ENCODE measurements at regions not wholly inside any gene's neighbourhood (a gene's known extent, or its start where the extent isn't known, plus 50 kb on each side); places are given as distances from the start of the nearest gene placed in this dataset.

- Mint-ChIP-seq H3K27ac (no peak overlapping the region), H3K27me3 (peaks cover 67% of the 10 kb centered on the region), H3K4me3 (no peak overlapping the region), H3K4me1 (peaks cover 0 to 12% (median 3%) of the 10 kb centered on the region in 4 donors), H3K36me3 (no peaks in the 10 kb centered on the region), H3K9me3 (peaks cover 0 to 3% (median 1%) of the 10 kb centered on the region in 7 donors)
- Histone ChIP-seq H3K9me3 (ENCODE audit: control insufficient read depth in 2 of 2, low read length in 2 of 2) (no peaks in the 10 kb centered on the region), H3K4me1 (ENCODE audit: control insufficient read depth, insufficient read depth, low read length, poor library complexity, severe bottlenecking) (no peaks in the 10 kb centered on the region), H3K27ac (ENCODE audit: insufficient read depth, low read length, poor library complexity, severe bottlenecking) (no peak overlapping the region), H3K27me3 (ENCODE audit: control insufficient read depth, insufficient read depth, low read length) (peaks cover 32% of the 10 kb centered on the region), H3K4me3 (ENCODE audit: low read depth, low read length) (no peak overlapping the region), H3K36me3 (ENCODE audit: control insufficient read depth, insufficient read depth, low read length) (no peaks in the 10 kb centered on the region)
- DNase-seq (no peak), ATAC-seq (ENCODE audit: low read depth in 2 of 2) (no peak)
Observed at GRCh38 chr18:26654616-26655524, 106.5 kb upstream of the KCTD1 start.

GRCh38 chr18:26653943-26654615, 105.7 kb upstream of the KCTD1 start:
- Mint-ChIP-seq H3K9me3 (peaks cover 0 to 3% (median under 1%) of the 10 kb centered on the region in 7 donors), H3K27ac (no peak overlapping the region), H3K36me3 (no peaks in the 10 kb centered on the region), H3K4me1 (peaks cover 0 to 12% (median 3%) of the 10 kb centered on the region in 4 donors), H3K4me3 (no peak overlapping the region), H3K27me3 (peaks cover 62% of the 10 kb centered on the region)
- H3K9me3 ChIP-seq (ENCODE audit: control insufficient read depth in 2 of 2, low read length in 2 of 2): no peaks in the 10 kb centered on the region
- no peak overlapping the region for H3K4me3 ChIP-seq (ENCODE audit: low read depth, low read length)
- no peak for DNase-seq
- no peak for ATAC-seq (ENCODE audit: low read depth in 2 of 2)
- H3K27me3 ChIP-seq (ENCODE audit: control insufficient read depth, insufficient read depth, low read length): peaks cover 28% of the 10 kb centered on the region
- H3K27ac ChIP-seq (ENCODE audit: insufficient read depth, low read length, poor library complexity, severe bottlenecking): no peak overlapping the region
- H3K36me3 ChIP-seq (ENCODE audit: control insufficient read depth, insufficient read depth, low read length): no peaks in the 10 kb centered on the region
- H3K4me1 ChIP-seq (ENCODE audit: control insufficient read depth, insufficient read depth, low read length, poor library complexity, severe bottlenecking): no peaks in the 10 kb centered on the region

DNA sequence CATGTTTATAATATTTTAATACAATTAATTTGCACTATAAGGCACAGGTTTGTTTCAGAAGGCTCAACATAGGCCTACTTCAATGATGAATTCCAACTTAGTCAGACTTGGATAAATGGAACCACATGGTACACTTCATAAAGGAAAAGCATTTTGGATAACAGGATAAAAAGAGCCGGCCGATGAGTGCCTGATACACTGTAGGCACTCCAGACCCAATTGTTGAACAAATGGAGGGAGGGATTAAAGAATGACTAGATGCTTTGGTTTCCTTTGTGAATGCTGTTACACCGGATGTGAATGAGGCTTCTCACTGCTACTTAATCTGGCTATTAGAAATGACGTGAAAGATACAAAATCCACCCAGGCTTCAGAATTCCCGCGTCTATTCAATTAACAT, 104.1 kb upstream of the KCTD1 start:
- Histone ChIP-seq H3K36me3 (ENCODE audit: control insufficient read depth, insufficient read depth, low read length) (no peaks in the 10 kb centered on the region), H3K27me3 (ENCODE audit: control insufficient read depth, insufficient read depth, low read length) (peaks cover 20% of the 10 kb centered on the region), H3K9me3 (ENCODE audit: control insufficient read depth in 2 of 2, low read length in 2 of 2) (no peaks in the 10 kb centered on the region), H3K4me1 (ENCODE audit: control insufficient read depth, insufficient read depth, low read length, poor library complexity, severe bottlenecking) (no peaks in the 10 kb centered on the region), H3K4me3 (ENCODE audit: low read depth, low read length) (no peak overlapping the region), H3K27ac (ENCODE audit: insufficient read depth, low read length, poor library complexity, severe bottlenecking) (no peak overlapping the region)
- Mint-ChIP-seq H3K9me3 (peaks cover 0 to 3% (median 0%) of the 10 kb centered on the region in 7 donors), H3K4me1 (peaks cover 0 to 10% (median 2%) of the 10 kb centered on the region in 4 donors), H3K27ac (no peak overlapping the region), H3K27me3 (peaks cover 46% of the 10 kb centered on the region), H3K36me3 (no peaks in the 10 kb centered on the region), H3K4me3 (no peak overlapping the region)
- DNase-seq (no peak), ATAC-seq (ENCODE audit: low read depth in 2 of 2) (no peak)

GRCh38 chr18:26650310-26651268, 102.2 kb upstream of the KCTD1 start:
- Mint-ChIP-seq H3K27ac (no peak overlapping the region), H3K27me3 (peaks cover 39% of the 10 kb centered on the region), H3K4me1 (peaks cover 0 to 6% (median 0%) of the 10 kb centered on the region in 4 donors), H3K4me3 (no peak overlapping the region), H3K36me3 (no peaks in the 10 kb centered on the region), H3K9me3 (peaks cover 0 to 3% (median 0%) of the 10 kb centered on the region in 7 donors)
- Histone ChIP-seq H3K9me3 (ENCODE audit: control insufficient read depth in 2 of 2, low read length in 2 of 2) (no peaks in the 10 kb centered on the region), H3K27me3 (ENCODE audit: control insufficient read depth, insufficient read depth, low read length) (peaks cover 20% of the 10 kb centered on the region), H3K27ac (ENCODE audit: insufficient read depth, low read length, poor library complexity, severe bottlenecking) (no peak overlapping the region), H3K36me3 (ENCODE audit: control insufficient read depth, insufficient read depth, low read length) (no peaks in the 10 kb centered on the region), H3K4me3 (ENCODE audit: low read depth, low read length) (no peak overlapping the region), H3K4me1 (ENCODE audit: control insufficient read depth, insufficient read depth, low read length, poor library complexity, severe bottlenecking) (no peaks in the 10 kb centered on the region)
- no peak for ATAC-seq (ENCODE audit: low read depth in 2 of 2)
- no peak for DNase-seq

GRCh38 chr18:26649193-26649543, 100.8 kb upstream of the KCTD1 start:
- no peak overlapping the region for H3K27ac ChIP-seq (ENCODE audit: insufficient read depth, low read length, poor library complexity, severe bottlenecking)
- Mint-ChIP-seq H3K9me3 (peaks cover 0 to 3% (median 0%) of the 10 kb centered on the region in 7 donors), H3K36me3 (no peaks in the 10 kb centered on the region), H3K27me3 (peaks cover 28% of the 10 kb centered on the region), H3K4me3 (no peak overlapping the region), H3K4me1 (no peaks in the 10 kb centered on the region), H3K27ac (no peak overlapping the region)
- H3K27me3 ChIP-seq (ENCODE audit: control insufficient read depth, insufficient read depth, low read length): peaks cover 7% of the 10 kb centered on the region
- DNase-seq: no peak
- no peaks in the 10 kb centered on the region for H3K9me3 ChIP-seq (ENCODE audit: control insufficient read depth in 2 of 2, low read length in 2 of 2)
- H3K4me1 ChIP-seq (ENCODE audit: control insufficient read depth, insufficient read depth, low read length, poor library complexity, severe bottlenecking): no peaks in the 10 kb centered on the region
- no peak overlapping the region for H3K4me3 ChIP-seq (ENCODE audit: low read depth, low read length)
- H3K36me3 ChIP-seq (ENCODE audit: control insufficient read depth, insufficient read depth, low read length): no peaks in the 10 kb centered on the region
- ATAC-seq (ENCODE audit: low read depth in 2 of 2): no peak

GRCh38 chr18:26648509-26649192, 100.3 kb upstream of the KCTD1 start:
- ATAC-seq (ENCODE audit: low read depth in 2 of 2) (no peak), DNase-seq (no peak)
- no peak overlapping the region for H3K27ac ChIP-seq (ENCODE audit: insufficient read depth, low read length, poor library complexity, severe bottlenecking)
- no peaks in the 10 kb centered on the region for H3K4me1 ChIP-seq (ENCODE audit: control insufficient read depth, insufficient read depth, low read length, poor library complexity, severe bottlenecking)
- Mint-ChIP-seq H3K36me3 (no peaks in the 10 kb centered on the region), H3K27me3 (peaks cover 25% of the 10 kb centered on the region), H3K27ac (no peak overlapping the region), H3K9me3 (peaks cover 0 to 3% (median 0%) of the 10 kb centered on the region in 7 donors), H3K4me3 (no peak overlapping the region), H3K4me1 (no peaks in the 10 kb centered on the region)
- H3K27me3 ChIP-seq (ENCODE audit: control insufficient read depth, insufficient read depth, low read length): peaks cover 2% of the 10 kb centered on the region
- no peaks in the 10 kb centered on the region for H3K9me3 ChIP-seq (ENCODE audit: control insufficient read depth in 2 of 2, low read length in 2 of 2)
- H3K4me3 ChIP-seq (ENCODE audit: low read depth, low read length): no peak overlapping the region
- no peaks in the 10 kb centered on the region for H3K36me3 ChIP-seq (ENCODE audit: control insufficient read depth, insufficient read depth, low read length)

GRCh38 chr18:26646901-26647300, 98.5 kb upstream of the KCTD1 start:
- no peaks in the 10 kb centered on the region for H3K9me3 ChIP-seq (ENCODE audit: control insufficient read depth in 2 of 2, low read length in 2 of 2)
- no peaks in the 10 kb centered on the region for H3K36me3 ChIP-seq (ENCODE audit: control insufficient read depth, insufficient read depth, low read length)
- peaks cover 11% of the 10 kb centered on the region for H3K27me3 Mint-ChIP-seq
- DNase-seq (no peak), ATAC-seq (ENCODE audit: low read depth in 2 of 2) (no peak)
- H3K27ac Mint-ChIP-seq: no peak overlapping the region
- H3K4me1 ChIP-seq (ENCODE audit: control insufficient read depth, insufficient read depth, low read length, poor library complexity, severe bottlenecking): no peaks in the 10 kb centered on the region
- H3K4me3 ChIP-seq (ENCODE audit: low read depth, low read length): no peak overlapping the region
- no peak overlapping the region for H3K27ac ChIP-seq (ENCODE audit: insufficient read depth, low read length, poor library complexity, severe bottlenecking)
- no peak overlapping the region for H3K4me3 Mint-ChIP-seq
- H3K27me3 ChIP-seq (ENCODE audit: control insufficient read depth, insufficient read depth, low read length): no peaks in the 10 kb centered on the region
- H3K4me1 Mint-ChIP-seq: no peaks in the 10 kb centered on the region
- H3K9me3 Mint-ChIP-seq: peaks cover 0 to 4% (median 0%) of the 10 kb centered on the region in 7 donors
- no peaks in the 10 kb centered on the region for H3K36me3 Mint-ChIP-seq
